RWPE1 (cell line): ENCODE measurements at regions not wholly inside any gene's neighbourhood (a gene's known extent, or its start where the extent isn't known, plus 50 kb on each side); places are given as distances from the start of the nearest gene placed in this dataset.

ENCODE experiments used
- CTCF ChIA-PET: fragments of 350-600 bp; sonication (Branson Sonifier 250); formaldehyde crosslinking; extraction: SDS; loops from one replicate; lab custom pipeline; 2021; lab: Yijun Ruan, JAX
- POLR2A ChIA-PET: fragments of 400-600 bp; formaldehyde crosslinking; extraction: SDS; loops from one replicate; lab custom pipeline; 2020; ENCODE audit warnings: antibody characterized with exemption; ENCODE audit not compliant: low non-redundant PET; lab: Yijun Ruan, JAX
- DNase-seq: peaks from one replicate; pipeline ENCODE4 v3.0.0; 2012; ENCODE audit warnings: low spot score
- H3K27ac ChIP-seq: fragments of 450-650 bp; 2 replicates; pipeline ENCODE4 v1.5.1; 2017
- TF ChIP-seq, protein P1 (sequence below): fragments of 450-650 bp; conservative IDR thresholded peaks from 2 replicates; pipeline ENCODE4 v1.5.1; 2017; ENCODE audit warnings: low read depth, mild to moderate bottlenecking

DNA sequence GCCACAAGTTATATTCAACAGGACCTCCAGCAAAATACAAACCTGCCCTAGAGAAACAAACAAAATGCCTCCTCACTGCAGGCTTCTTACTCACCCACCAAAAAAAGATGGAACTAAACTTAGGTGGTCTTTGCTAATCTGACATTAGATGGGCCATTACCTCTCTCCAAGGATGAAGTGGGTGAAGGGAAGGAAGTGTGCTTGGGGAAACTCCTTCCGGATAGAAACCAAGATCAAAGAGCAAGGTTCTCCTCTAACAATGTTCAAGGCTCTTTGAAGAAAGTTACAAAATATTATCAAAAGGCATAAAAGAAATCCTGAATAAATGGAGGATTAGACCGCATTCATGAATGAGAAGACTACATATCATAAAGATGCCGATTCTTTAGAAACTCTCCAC is 187.5 kb downstream of the ADSS2 start:
- H3K27ac ChIP-seq, result no peak overlapping the region
- ChIA-PET CTCF (no interaction called here), POLR2A (no interaction called here)
- DNase-seq, result no peak
- TF ChIP-seq, protein P1, sequence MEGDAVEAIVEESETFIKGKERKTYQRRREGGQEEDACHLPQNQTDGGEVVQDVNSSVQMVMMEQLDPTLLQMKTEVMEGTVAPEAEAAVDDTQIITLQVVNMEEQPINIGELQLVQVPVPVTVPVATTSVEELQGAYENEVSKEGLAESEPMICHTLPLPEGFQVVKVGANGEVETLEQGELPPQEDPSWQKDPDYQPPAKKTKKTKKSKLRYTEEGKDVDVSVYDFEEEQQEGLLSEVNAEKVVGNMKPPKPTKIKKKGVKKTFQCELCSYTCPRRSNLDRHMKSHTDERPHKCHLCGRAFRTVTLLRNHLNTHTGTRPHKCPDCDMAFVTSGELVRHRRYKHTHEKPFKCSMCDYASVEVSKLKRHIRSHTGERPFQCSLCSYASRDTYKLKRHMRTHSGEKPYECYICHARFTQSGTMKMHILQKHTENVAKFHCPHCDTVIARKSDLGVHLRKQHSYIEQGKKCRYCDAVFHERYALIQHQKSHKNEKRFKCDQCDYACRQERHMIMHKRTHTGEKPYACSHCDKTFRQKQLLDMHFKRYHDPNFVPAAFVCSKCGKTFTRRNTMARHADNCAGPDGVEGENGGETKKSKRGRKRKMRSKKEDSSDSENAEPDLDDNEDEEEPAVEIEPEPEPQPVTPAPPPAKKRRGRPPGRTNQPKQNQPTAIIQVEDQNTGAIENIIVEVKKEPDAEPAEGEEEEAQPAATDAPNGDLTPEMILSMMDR, result no peak

DNA sequence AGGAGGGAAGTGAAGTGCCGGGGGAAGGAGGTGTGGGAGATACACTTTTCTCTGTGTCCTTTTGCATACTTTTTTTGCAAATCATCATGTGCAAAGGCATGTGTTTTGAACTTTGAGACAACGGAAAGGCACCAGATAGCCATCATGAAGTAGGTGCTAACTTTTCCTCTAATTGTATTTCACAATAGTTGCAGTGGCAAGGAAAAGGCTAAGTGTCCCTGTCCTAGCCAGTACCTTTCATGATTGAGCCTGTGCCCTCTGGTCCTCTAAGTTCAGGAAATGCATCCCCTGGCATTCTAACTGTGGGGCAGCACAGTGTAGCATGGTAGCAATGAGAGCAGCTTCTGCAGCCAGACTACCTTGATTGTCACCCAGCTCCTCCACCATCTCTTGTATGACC is 186.2 kb downstream of the ADSS2 start:
- TF ChIP-seq, protein P1, result no peak
- POLR2A ChIA-PET, result no interaction called here
- H3K27ac ChIP-seq, result no peak overlapping the region
- CTCF ChIA-PET, result no interaction called here
- DNase-seq, result no peak

DNA sequence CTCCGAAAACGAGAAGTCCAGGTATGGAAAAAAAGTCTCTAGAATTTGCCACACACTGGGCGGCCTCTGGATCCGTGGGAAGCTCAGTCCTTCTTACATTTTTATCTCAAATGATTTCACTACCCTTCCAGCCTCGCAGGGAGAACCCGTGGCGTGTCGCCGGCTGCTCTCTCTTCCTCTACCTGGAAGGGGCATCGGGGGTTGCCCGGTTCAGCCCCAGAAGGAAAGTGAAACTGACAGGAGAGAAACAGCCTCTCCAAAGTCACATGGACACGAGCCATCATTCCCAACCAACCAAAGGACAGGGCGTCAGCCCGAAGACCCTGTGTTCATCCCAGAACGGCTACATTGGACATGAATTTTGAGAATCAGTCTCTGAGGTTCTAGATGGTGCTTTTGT is 182.5 kb downstream of the ADSS2 start:
- ChIA-PET CTCF (no interaction called here), POLR2A (no interaction called here)
- H3K27ac ChIP-seq, result no peak overlapping the region
- TF ChIP-seq, protein P1, result no peak
- no peak for DNase-seq

DNA sequence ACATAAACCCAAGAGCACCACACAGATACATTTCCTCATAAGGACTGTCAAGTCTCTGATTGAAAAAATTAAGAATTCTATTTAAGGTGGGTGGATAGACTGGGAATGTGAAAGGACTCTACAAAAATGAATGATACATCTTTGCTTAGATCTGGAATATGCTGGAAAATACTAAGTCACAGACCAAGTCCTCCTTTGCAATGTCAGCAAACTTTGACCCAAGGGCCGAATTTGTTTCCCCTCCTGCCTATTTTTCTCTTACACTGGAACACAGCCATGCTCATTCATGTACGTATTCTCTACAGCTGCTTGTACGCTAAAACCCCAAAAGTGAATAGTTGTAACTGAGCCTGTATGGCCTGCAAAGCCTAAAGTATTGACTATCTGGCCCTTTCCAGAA is 180.7 kb downstream of the ADSS2 start:
- CTCF ChIA-PET, result no interaction called here
- POLR2A ChIA-PET, result no interaction called here

DNA sequence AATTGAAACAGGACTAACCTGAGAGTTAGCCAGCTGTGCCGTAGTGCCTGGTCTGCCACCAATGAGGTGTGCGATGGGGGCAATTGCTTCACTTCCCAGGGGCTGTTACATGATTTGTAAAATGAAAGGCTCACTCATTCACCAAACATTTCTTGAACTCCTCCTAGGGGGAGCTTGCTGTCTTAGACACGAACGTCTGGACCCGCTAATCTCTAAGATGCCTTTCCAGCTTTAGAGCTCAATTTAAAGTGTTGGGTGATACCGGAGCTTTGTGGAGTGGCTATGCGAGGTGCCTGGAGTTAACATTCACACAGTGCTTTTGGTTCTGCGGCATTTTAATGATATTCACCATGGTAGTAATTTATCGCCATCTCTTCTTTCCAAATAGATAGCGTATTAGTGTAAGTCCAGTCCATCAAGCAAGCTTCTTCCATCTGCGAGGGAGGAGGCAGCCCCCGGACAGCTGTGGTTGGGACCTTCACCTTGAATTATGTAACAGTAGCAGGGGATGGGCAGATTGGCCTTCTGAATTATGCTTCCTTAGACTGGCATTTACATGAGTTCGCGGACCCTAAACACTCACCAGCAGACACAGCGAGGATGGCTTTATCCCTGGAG is 179.9 kb downstream of the ADSS2 start:
- ChIA-PET CTCF (interaction anchor here (0.7 kb wide), 1 partner anchor 285 kb away, joined by 3 read pairs; no protein-coding TSS in a partner anchor), POLR2A (no interaction called here)
- TF ChIP-seq, protein P1, result no peak
- DNase-seq, result no peak
- H3K27ac ChIP-seq, result peak overlapping the region; percentile 27; the same call in 1 of the 2 replicates

More for the DNA sequence above, 180.7 kb downstream of the ADSS2 start:
- no peak overlapping the region for H3K27ac ChIP-seq
- DNase-seq, result no peak
- TF ChIP-seq, protein P1, result no peak

DNA sequence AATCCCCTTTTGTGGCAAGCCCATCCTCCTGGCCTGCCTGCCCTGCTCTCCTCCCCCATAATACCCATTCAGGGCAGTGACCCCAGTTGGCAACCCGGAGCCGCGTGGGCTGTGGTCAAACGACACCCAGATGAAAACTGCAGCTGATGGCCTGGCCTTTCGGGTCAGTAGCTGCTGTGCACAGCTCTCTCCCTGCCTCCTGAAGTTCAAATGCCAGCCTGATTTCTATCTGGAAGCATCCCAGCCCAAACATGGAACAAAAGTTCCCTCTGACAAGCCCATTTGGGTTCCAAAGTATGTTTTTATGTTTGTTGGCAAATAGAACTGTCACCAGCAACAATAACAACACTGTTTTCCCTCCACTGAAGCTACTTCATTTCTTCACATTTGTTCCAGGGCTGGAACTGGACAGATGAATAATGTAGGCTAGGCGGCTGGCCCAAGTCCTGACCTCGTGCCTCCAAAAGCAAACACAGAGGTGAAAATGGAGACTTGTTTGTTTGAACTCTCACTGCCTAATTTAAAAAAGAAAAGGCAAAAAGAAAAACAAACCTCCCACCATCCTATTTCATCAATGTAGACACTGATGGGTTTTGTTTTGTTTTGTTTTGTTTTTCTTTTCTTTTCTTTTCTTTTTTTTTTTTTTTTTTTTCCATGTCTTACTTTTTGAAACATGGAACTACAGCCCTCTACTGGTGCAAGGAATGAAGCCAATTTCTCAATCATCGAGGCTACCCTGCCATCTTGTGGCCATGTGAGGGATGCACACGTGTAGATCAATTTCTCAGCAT is 179.0 kb downstream of the ADSS2 start:
- ChIA-PET CTCF (interaction anchor here (0.5 to 1.0 kb wide), 4 partner anchors 14 to 537 kb away, joined by 3 to 5 read pairs (median 3); no protein-coding TSS in a partner anchor), POLR2A (no interaction called here)
- H3K27ac ChIP-seq, result peak overlapping the region; percentile 27; the same call in 1 of the 2 replicates
- TF ChIP-seq, protein P1, result peak; percentile 91
- DNase-seq, result peak; percentile 80
